LNCaP clone FGC (cell line): ENCODE measurements at regions not wholly inside any gene's neighbourhood (a gene's known extent, or its start where the extent isn't known, plus 50 kb on each side); places are given as distances from the start of the nearest gene placed in this dataset.
"Not testable (repeated sequence)": the region's sequence is repeated elsewhere in the genome, so short reads cannot be mapped to it uniquely, and the experiment has no call there.

ENCODE experiments used
- DNase-seq: peaks from one replicate; pipeline ENCODE4 v3.0.0-alpha.2; 2011; ENCODE audit warnings: low read depth
- H3K4me3 ChIP-seq: 2 replicates; pipeline ENCODE4 v1.5.1; 2011; ENCODE audit warnings: mild to moderate bottlenecking, low read depth, low read length, control low read depth
- TF ChIP-seq, protein P1 (sequence below): IDR thresholded peaks from 2 replicates; pipeline ENCODE4 v1.5.1; 2012; ENCODE audit warnings: mild to moderate bottlenecking; ENCODE audit not compliant: control insufficient read depth, insufficient read depth; ENCODE audit errors: extremely low read depth

DNA sequence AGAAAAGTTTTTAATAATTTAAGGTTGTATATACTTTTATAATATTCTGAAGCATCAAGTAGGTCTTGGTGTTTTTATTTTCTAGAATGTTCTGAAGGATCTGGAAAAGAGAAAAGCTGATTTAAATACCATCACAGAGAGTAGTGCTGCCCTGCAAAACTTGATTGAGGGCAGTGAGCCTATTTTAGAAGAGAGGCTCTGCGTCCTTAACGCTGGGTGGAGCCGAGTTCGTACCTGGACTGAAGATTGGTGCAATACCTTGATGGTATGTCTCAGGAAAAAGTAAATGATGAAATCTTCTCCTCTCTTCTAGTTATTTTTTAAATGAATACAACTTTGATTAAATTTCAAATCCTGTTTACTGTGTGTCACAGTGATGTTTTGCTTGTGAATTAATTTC, 225.7 kb downstream of the UTRN start:
- no peak for DNase-seq
- TF ChIP-seq, protein P1, sequence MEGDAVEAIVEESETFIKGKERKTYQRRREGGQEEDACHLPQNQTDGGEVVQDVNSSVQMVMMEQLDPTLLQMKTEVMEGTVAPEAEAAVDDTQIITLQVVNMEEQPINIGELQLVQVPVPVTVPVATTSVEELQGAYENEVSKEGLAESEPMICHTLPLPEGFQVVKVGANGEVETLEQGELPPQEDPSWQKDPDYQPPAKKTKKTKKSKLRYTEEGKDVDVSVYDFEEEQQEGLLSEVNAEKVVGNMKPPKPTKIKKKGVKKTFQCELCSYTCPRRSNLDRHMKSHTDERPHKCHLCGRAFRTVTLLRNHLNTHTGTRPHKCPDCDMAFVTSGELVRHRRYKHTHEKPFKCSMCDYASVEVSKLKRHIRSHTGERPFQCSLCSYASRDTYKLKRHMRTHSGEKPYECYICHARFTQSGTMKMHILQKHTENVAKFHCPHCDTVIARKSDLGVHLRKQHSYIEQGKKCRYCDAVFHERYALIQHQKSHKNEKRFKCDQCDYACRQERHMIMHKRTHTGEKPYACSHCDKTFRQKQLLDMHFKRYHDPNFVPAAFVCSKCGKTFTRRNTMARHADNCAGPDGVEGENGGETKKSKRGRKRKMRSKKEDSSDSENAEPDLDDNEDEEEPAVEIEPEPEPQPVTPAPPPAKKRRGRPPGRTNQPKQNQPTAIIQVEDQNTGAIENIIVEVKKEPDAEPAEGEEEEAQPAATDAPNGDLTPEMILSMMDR = no peak
- no peak overlapping the region for H3K4me3 ChIP-seq

DNA sequence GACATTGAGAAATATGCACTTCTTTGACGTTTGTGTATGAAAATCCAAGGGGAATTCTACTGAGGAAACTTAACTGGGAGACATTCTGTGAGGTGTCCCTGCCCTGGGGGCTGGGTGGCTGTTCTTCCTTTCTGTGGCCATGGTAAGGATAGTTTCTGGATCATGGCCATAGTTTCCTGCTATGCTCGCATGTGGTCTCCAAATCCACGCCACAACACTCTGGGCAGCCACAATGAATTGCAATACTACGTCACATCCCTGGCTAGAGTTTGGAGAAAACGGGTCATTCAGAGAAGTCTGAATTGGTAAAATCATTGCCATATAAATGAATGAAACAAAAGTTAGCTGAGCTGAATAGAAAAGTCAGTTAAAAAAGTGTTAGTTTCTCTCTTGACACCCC, 230.6 kb downstream of the UTRN start:
- no peak for DNase-seq
- TF ChIP-seq, protein P1 = no peak

DNA sequence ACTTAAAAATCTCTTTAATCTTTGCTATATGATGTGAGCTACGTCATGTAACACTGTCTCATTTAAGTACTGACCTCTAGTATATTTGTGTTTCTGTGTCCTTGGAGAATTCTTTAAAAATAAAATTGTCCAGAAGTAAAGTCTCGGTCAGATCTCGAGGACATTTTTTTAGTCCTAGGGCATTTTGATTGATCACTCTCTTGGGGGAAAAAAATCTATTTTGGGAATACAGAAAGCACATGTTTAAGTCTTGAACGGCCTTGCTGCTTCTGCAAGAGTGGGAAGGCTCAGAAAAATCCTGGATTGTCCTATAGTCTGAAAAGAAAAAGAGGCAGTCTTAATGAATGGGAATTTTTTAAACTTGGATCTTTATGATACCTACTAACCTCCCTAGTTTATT, 234.3 kb downstream of the UTRN start:
- H3K4me3 ChIP-seq = no peak overlapping the region
- TF ChIP-seq, protein P1 = no peak
- no peak for DNase-seq

More for the DNA sequence above, 230.6 kb downstream of the UTRN start:
- no peak overlapping the region for H3K4me3 ChIP-seq

DNA sequence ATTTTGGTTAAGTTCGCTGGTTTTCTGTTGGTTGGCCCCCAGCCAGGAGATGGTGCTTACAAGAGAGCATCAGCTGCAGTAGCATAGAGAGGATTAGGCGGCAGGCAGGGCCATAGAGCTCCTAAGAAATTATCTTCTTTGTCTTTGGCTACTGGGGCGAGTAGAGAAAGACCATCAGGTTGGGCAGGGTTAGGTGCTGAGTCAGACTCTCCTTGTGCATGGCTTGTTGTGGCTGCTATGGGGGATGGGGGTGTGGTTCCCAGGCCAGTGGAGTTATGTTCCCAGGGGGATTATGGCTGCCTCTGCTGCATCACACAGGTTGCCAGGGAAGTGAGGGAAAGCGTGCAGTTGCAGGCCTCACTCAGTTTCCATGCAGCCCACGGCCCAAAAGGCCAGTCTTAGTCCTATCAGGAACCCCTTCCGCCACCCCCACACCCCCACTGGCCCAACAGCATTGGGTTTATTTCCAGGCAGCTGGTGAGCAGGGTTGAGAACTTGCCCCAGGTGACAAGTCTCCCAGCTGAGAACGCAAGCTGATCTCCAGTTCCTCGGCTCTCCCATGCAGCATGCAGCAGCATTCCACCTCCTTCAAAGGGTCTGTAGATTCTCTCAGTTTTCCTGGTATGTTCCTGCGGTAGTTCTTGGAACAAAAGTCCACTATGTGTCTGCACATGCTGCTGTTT, 243.7 kb downstream of the UTRN start:
- DNase-seq = no peak
- no peak overlapping the region for H3K4me3 ChIP-seq
- TF ChIP-seq, protein P1 = no peak

DNA sequence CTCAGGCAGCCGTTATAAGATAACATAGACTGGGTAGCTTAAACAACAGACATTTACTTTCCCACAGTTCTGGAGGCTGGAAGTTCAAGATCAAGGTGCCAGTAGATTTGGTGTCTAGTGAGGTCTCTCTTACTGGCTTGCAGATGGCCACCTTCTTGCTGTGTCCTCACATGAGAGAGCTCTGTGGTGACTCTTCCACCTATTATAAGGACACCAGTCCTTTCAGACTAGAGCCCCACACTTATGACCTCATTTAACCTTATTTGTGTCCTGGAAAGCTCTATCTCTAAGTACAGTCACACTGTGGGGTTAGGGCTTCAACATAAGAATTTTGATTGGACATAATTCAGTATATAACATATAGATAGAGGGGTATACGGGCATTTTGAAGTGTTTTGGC, 245.0 kb downstream of the UTRN start:
- no peak overlapping the region for H3K4me3 ChIP-seq
- TF ChIP-seq, protein P1 = no peak
- no peak for DNase-seq

DNA sequence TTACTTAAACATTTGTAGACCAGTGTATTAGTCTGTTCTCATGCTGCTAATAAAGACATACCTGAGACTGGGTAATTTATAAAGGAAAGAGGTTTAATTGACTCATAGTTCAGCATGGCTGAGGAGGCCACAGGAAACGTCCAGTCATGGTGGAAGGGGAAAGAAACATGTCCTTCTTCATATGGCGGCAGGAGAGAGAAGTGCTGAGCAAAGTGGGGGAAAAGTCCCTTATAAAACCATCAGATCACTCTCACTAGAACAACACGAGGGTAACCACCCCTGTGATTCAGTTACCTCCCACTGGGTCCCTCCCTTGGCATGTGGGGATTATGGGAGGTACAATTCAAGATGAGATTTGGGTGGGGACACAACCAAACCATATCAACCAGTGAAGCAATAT, 247.1 kb downstream of the UTRN start:
- DNase-seq, H3K4me3 ChIP-seq: not testable (repeated sequence)

DNA sequence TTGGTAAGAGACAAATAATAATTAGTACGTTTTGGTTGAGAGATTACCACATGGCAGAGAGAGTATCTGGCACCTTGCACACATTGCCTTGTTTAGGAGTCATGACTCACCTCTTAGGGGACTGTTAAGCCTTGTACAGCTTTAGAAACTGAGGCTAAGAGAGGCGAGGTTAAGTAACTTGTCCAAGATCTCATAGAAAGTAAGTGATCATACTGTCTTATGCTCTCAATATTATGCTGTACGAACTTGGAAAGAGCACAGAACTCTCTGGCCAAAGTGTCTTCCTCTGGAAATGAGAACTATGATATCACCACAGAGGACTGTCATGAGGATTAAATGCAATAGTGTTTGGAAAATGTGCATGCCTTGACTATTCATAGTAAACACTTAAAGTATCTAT, 249.0 kb downstream of the UTRN start:
- DNase-seq = no peak
- no peak overlapping the region for H3K4me3 ChIP-seq
- TF ChIP-seq, protein P1 = no peak
